HepG2 (cell line): ENCODE measurements at regions not wholly inside any gene's neighbourhood (a gene's known extent, or its start where the extent isn't known, plus 50 kb on each side); places are given as distances from the start of the nearest gene placed in this dataset.

Experiments used
- EP300 ChIP-seq, 3 experiments: sonication (generic) in 1 of 3; formaldehyde crosslinking in 1 of 3; IDR thresholded peaks; 2 replicates each; pipeline versions ENCODE4 v1.5.1 to v1.6.1; 2011 to 2020; ENCODE audit warnings: low read depth in 2 of 3, low read length in 2 of 3, borderline replicate concordance in 1 of 3, improper control_type of control experiment in 1 of 3, mild to moderate bottlenecking in 1 of 3, missing genetic modification reagents in 1 of 3, moderate library complexity in 1 of 3
- KLF13 ChIP-seq: sonication (generic); formaldehyde crosslinking; IDR thresholded peaks from 2 replicates; pipeline ENCODE4 v1.4.0; 2020; ENCODE audit warnings: mild to moderate bottlenecking, missing genetic modification reagents
- ZFAT ChIP-seq: sonication (generic); formaldehyde crosslinking; conservative IDR thresholded peaks from 2 replicates; pipeline ENCODE4 v1.8.1; 2023; ENCODE audit warnings: missing genetic modification reagents, inconsistent platforms
- ZNF282 ChIP-seq: fragments of 450-650 bp; IDR thresholded peaks from 2 replicates; pipeline ENCODE4 v1.6.1; 2018; ENCODE audit not compliant: partially characterized antibody
- ZSCAN31 ChIP-seq: sonication (generic); formaldehyde crosslinking; IDR thresholded peaks from 2 replicates; pipeline ENCODE4 v1.5.0; 2020; ENCODE audit warnings: low read depth, mild to moderate bottlenecking, missing genetic modification reagents
- TF ChIP-seq, protein P1 (sequence below): sonication (generic); formaldehyde crosslinking; IDR thresholded peaks from 2 replicates; pipeline ENCODE4 v1.4.0; 2020; ENCODE audit warnings: mild to moderate bottlenecking, missing genetic modification reagents
- TF ChIP-seq, protein P2 (sequence below): IDR thresholded peaks from 2 replicates; pipeline ENCODE4 v1.6.1; 2016; ENCODE audit warnings: missing compliant biosample characterization, missing genetic modification reagents, borderline replicate concordance

DNA sequence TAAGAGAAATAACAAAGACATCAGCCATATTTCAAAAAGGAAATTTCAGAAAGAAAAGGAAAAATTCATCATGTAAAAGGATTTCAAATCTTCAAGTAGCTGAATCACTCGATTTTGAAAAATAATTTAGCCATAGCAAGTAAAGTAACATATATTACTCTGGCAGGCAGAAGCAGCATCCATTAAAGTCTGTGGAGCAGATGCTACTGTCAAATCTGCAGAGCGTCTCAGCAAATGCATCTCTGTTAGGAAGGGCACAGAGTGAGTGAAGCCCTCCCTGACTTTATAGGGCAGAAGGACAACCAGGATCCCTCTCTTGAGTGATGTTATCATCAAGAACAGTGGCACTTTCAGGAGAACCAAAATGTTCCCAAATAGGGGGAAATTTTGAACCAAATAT is 445.5 kb downstream of the EFNB2 start (continued):
- TF ChIP-seq ZSCAN31 = no peak
- TF ChIP-seq EP300 (IDR thresholded peaks at IDR 0.05; ENCODE audit: low read depth in 2 of 2, low read length in 2 of 2) = no peak
- no peak for TF ChIP-seq EP300 (CRISPR knock-in tag; IDR thresholded peaks at IDR 0.05; ENCODE audit: borderline replicate concordance)
- TF ChIP-seq ZNF282 = no peak
- TF ChIP-seq ZFAT = no peak
- TF ChIP-seq KLF13 (CRISPR knock-in tag) = no peak
- TF ChIP-seq, protein P1, sequence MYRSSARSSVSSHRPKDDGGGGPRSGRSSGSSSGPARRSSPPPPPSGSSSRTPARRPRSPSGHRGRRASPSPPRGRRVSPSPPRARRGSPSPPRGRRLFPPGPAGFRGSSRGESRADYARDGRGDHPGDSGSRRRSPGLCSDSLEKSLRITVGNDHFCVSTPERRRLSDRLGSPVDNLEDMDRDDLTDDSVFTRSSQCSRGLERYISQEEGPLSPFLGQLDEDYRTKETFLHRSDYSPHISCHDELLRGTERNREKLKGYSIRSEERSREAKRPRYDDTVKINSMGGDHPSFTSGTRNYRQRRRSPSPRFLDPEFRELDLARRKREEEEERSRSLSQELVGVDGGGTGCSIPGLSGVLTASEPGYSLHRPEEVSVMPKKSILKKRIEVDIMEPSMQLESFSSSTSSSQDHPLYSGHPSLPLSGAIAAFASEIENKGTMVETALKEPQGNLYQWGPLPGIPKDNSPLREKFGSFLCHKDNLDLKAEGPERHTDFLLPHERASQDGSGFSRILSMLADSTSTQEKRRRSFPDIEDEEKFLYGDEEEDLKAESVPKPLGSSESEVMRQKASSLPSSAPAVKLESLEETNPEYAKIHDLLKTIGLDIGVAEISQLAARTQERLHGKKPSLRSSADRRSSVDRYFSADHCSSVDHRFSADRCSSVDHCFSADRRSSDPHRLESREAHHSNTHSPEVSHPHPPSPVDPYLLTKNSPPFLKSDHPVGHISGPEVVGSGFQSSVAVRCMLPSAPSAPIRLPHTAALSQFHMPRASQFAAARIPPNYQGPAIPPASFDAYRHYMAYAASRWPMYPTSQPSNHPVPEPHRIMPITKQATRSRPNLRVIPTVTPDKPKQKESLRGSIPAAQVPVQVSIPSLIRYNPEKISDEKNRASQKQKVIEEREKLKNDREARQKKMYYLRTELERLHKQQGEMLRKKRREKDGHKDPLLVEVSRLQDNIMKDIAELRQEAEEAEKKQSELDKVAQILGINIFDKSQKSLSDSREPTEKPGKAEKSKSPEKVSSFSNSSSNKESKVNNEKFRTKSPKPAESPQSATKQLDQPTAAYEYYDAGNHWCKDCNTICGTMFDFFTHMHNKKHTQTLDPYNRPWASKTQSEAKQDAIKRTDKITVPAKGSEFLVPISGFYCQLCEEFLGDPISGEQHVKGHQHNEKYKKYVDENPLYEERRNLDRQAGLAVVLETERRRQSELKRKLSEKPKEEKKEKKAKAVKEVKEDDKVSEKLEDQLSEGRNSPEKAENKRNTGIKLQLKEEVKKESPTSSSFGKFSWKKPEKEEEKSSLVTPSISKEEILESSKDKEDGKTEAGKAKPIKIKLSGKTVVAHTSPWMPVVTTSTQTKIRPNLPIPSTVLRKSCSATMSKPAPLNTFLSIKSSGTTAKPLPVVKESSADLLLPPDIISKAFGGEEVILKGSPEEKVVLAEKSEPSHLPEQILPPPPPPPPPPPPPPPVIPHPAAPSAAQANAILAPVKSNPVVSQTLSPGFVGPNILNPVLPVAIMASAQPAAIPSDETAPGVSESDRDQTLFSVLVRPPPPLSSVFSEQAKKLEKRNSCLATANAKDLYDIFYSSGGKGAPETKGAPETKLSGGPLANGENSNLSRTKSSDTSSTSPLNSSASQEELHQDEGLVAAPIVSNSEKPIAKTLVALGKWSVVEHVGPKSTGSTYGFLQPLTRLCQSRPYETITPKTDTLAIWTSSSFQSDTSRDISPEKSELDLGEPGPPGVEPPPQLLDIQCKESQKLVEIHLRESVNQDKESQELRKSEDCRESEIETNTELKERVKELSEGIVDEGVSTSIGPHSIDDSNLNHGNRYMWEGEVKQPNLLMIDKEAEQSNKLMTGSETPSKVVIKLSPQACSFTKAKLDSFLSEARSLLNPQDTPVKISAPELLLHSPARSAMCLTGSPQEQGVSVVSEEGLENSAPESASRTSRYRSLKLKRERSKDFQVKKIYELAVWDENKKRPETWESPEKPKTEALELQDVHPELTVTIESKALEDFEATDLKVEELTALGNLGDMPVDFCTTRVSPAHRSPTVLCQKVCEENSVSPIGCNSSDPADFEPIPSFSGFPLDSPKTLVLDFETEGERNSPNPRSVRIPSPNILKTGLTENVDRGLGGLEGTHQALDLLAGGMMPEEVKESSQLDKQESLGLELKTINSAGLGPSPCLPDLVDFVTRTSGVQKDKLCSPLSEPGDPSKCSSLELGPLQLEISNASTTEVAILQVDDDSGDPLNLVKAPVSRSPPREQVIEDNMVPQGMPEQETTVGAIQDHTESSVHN (CRISPR knock-in tag) = no peak
- TF ChIP-seq, protein P2, sequence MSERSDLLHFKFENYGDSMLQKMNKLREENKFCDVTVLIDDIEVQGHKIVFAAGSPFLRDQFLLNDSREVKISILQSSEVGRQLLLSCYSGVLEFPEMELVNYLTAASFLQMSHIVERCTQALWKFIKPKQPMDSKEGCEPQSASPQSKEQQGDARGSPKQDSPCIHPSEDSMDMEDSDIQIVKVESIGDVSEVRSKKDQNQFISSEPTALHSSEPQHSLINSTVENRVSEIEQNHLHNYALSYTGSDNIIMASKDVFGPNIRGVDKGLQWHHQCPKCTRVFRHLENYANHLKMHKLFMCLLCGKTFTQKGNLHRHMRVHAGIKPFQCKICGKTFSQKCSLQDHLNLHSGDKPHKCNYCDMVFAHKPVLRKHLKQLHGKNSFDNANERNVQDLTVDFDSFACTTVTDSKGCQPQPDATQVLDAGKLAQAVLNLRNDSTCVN (CRISPR knock-in tag) = no peak
- TF ChIP-seq, all 625 proteins: peak for 0
